Lower lobe of right lung (tissue), 2 donors: ENCODE measurements at regions not wholly inside any gene's neighbourhood (a gene's known extent, or its start where the extent isn't known, plus 50 kb on each side); places are given as distances from the start of the nearest gene placed in this dataset.

ENCODE experiments used
- ATAC-seq, 2 donors: fragments of 200-7000 bp; cut with Tn5 transposase; one replicate each; pipeline ENCODE4 v1.9.1; 2020 to 2022; ENCODE audit warnings: mild to moderate bottlenecking in 2 of 2, moderate library complexity in 2 of 2
- DNase-seq: peaks from one replicate; pipeline ENCODE4 v3.0.0-alpha.2; 2020
- H3K27ac ChIP-seq: fragments of 200-600 bp; one replicate; pipeline ENCODE4 v1.8.0; 2022
- H3K27me3 ChIP-seq: fragments of 200-600 bp; one replicate; pipeline ENCODE4 v1.8.0; 2022; ENCODE audit warnings: low read depth
- H3K36me3 ChIP-seq: fragments of 200-600 bp; one replicate; pipeline ENCODE4 v1.8.0; 2022; ENCODE audit warnings: mild to moderate bottlenecking
- H3K4me1 ChIP-seq: fragments of 200-600 bp; one replicate; pipeline ENCODE4 v1.8.0; 2022
- H3K4me3 ChIP-seq: fragments of 200-600 bp; one replicate; pipeline ENCODE4 v1.8.0; 2022; ENCODE audit warnings: mild to moderate bottlenecking
- H3K9me3 ChIP-seq: fragments of 200-600 bp; one replicate; pipeline ENCODE4 v1.8.0; 2022
- intact Hi-C: fragments of 100-400 bp; cut with DNase I; formaldehyde crosslinking; loops from one replicate; pipeline ENCODE4 v1.11.0; 2022
- TF ChIP-seq, protein P1 (sequence below): fragments of 200-600 bp; IDR thresholded peaks from one replicate; pipeline ENCODE4 v1.8.0; 2022; ENCODE audit warnings: antibody characterized with exemption, mild to moderate bottlenecking
- donor health status: DM: no; HTN: yes; CAD: no; lungs with severe emphysema.

DNA sequence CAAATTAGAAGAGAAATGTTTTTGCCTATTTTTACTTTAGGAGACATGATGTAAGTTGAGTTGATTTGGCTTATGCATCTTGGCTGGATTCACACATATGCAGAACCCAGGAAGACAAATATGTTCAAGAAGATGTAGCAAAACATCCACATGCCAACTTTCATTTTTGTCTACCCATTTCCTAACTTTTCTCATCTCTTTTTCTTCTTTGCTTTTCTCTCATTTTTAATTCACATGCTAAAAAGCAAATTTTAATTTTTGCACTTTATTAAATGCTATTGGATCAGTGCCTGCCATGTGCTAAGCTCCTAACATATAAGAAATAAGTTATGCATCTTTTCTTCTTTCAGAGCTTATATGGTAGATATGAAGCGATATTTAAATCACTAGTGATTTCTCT, 143.7 kb upstream of the GRM3 start:
- Histone ChIP-seq H3K27ac (no peak overlapping the region), H3K4me1 (no peaks in the 10 kb centered on the region), H3K36me3 (no peaks in the 10 kb centered on the region), H3K9me3 (no peaks in the 10 kb centered on the region), H3K4me3 (no peak overlapping the region), H3K27me3 (no peaks in the 10 kb centered on the region)
- ATAC-seq (no peak), DNase-seq (no peak)
- intact Hi-C loops = no loop called here
- TF ChIP-seq, protein P1, sequence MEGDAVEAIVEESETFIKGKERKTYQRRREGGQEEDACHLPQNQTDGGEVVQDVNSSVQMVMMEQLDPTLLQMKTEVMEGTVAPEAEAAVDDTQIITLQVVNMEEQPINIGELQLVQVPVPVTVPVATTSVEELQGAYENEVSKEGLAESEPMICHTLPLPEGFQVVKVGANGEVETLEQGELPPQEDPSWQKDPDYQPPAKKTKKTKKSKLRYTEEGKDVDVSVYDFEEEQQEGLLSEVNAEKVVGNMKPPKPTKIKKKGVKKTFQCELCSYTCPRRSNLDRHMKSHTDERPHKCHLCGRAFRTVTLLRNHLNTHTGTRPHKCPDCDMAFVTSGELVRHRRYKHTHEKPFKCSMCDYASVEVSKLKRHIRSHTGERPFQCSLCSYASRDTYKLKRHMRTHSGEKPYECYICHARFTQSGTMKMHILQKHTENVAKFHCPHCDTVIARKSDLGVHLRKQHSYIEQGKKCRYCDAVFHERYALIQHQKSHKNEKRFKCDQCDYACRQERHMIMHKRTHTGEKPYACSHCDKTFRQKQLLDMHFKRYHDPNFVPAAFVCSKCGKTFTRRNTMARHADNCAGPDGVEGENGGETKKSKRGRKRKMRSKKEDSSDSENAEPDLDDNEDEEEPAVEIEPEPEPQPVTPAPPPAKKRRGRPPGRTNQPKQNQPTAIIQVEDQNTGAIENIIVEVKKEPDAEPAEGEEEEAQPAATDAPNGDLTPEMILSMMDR = no peak

DNA sequence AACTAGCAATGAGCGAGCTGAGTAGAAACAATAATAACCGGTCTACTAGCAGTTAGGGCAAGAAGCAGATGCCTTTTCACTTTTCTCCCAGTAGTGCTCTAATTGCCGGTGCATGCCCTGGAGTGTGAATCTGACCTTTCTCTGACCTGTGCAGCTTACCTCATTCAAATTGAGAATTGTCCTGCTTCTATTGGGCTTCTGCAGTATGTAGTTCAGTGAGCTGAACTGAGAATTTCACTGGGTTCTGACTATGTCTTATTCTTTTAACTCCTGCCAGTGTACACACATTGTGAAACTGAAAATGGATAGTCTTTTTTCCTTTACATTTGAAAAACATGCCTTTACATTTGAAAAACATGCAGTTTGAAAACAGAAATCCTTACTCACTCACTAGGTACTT, 157.9 kb upstream of the GRM3 start:
- no peak for ATAC-seq

DNA sequence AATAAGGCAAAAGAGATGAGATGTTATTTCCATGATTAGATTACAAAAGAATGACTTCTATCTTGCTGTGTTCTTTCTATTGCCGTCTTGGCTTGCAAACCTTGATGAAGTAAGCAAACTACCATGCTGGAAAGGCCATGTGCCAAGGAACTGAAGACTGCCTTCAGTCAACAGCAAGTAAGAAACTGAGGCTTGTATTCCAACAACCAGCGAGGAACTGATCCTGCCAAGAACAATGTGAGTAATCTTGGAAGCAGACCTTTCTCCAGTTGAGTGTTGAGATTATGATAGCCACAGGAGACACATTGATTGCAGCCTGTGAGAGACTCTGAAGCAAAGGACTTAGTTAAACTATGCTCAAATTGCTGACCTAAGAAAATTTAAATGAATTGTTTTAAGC, 164.6 kb upstream of the GRM3 start:
- intact Hi-C loops = no loop called here
- DNase-seq (no peak), ATAC-seq (no peak)
- H3K4me1 ChIP-seq = no peaks in the 10 kb centered on the region
- no peaks in the 10 kb centered on the region for H3K9me3 ChIP-seq
- H3K27me3 ChIP-seq = no peaks in the 10 kb centered on the region
- no peaks in the 10 kb centered on the region for H3K36me3 ChIP-seq
- no peak overlapping the region for H3K4me3 ChIP-seq
- TF ChIP-seq, protein P1 = no peak
- H3K27ac ChIP-seq = no peak overlapping the region

More for the DNA sequence above, 157.9 kb upstream of the GRM3 start:
- H3K4me1 ChIP-seq = no peaks in the 10 kb centered on the region
- intact Hi-C loops = no loop called here
- TF ChIP-seq, protein P1 = no peak
- no peak overlapping the region for H3K4me3 ChIP-seq
- H3K27ac ChIP-seq = no peak overlapping the region
- no peaks in the 10 kb centered on the region for H3K9me3 ChIP-seq
- H3K36me3 ChIP-seq = no peaks in the 10 kb centered on the region
- DNase-seq = no peak
- H3K27me3 ChIP-seq = no peaks in the 10 kb centered on the region

DNA sequence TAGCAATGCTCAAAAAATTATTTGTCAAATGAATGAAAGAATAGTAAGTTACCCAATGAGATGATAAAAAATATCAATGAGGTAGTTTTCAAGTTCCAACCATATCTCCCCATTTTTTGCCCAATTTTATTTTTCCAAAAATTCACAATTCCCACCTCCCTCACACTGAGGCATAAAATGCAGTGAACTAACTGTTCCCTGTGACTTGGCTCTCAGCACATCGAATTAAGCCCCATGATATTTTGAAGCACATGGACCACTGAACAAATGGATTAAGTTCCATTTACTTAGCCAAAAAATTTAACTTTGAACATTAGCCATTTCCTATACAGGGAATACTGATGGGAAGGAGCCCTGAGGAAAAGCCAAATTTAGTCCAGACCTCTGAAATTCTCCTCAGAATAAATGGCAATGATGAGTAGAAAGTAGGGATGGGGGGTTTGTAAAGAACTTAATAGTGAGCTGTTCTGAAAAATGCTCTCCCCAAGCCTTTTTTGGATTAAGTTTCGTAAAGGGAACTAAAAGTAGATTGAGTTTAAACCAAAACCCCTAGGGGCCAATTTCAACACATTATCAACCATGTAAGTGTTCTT, 166.3 kb upstream of the GRM3 start:
- no peak overlapping the region for H3K4me3 ChIP-seq
- TF ChIP-seq, protein P1 = no peak
- H3K9me3 ChIP-seq = no peaks in the 10 kb centered on the region
- no peaks in the 10 kb centered on the region for H3K36me3 ChIP-seq
- H3K27me3 ChIP-seq = no peaks in the 10 kb centered on the region
- DNase-seq (no peak), ATAC-seq (no peak)
- H3K27ac ChIP-seq = no peak overlapping the region
- no peaks in the 10 kb centered on the region for H3K4me1 ChIP-seq
- intact Hi-C loops = no loop called here

DNA sequence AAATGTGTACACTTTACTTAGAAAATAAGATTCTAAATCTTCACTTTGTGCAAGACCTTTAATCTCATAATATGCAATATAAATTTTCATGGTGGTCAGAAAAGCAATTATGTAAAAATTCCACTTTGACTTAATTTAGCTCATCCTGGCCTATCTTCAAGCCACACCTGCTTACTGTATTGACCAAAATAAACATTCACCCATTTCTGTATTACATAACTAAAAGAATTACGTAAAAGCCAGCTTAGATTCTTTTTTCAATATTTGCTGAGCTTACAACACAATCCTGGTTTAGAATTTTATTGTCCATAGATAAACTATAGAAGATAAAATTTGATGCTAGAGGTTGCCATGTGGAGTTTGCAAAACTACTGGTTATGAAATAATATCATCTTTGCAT, 172.9 kb upstream of the GRM3 start:
- no peak overlapping the region for H3K27ac ChIP-seq
- no peak overlapping the region for H3K4me3 ChIP-seq
- no peaks in the 10 kb centered on the region for H3K9me3 ChIP-seq
- intact Hi-C loops = no loop called here
- no peaks in the 10 kb centered on the region for H3K4me1 ChIP-seq
- TF ChIP-seq, protein P1 = no peak
- DNase-seq (no peak), ATAC-seq (peak in 1 of 2 donors; percentile 41)
- H3K27me3 ChIP-seq = no peaks in the 10 kb centered on the region
- H3K36me3 ChIP-seq = no peaks in the 10 kb centered on the region
